HG02623 (cell line): ENCODE measurements at regions not wholly inside any gene's neighbourhood (a gene's known extent, or its start where the extent isn't known, plus 50 kb on each side); places are given as distances from the start of the nearest gene placed in this dataset.
"Not testable (repeated sequence)": the region's sequence is repeated elsewhere in the genome, so short reads cannot be mapped to it uniquely, and the experiment has no call there.

Experiments
- ATAC-seq: cut with Tn5 transposase; IDR thresholded peaks from one replicate; pipeline ENCODE4 v1.9.1; 2021; ENCODE audit warnings: moderate library complexity; ENCODE audit not compliant: unreplicated experiment

- not testable (repeated sequence) for ATAC-seq
These were observed 199.1 kb downstream of the GJA1 start for GRCh38 chr6:121634586-121634985.

- ATAC-seq, result no peak
These were observed 199.9 kb downstream of the GJA1 start for GRCh38 chr6:121635355-121635754.

- not testable (repeated sequence) for ATAC-seq
These were observed 200.8 kb downstream of the GJA1 start for GRCh38 chr6:121636217-121636616.

GRCh38 chr6:121639021-121639420 lies 203.6 kb downstream of the GJA1 start:
- ATAC-seq, result no peak

- ATAC-seq, result no peak
These were observed 205.7 kb downstream of the GJA1 start for GRCh38 chr6:121641158-121641557.

- no peak for ATAC-seq
These were observed 209.8 kb downstream of the GJA1 start for GRCh38 chr6:121645100-121645745.

- no peak for ATAC-seq
These were observed 212.5 kb downstream of the GJA1 start for GRCh38 chr6:121647905-121648304.

- ATAC-seq, result no peak
These were observed 214.5 kb downstream of the GJA1 start for GRCh38 chr6:121649951-121650350.

GRCh38 chr6:121651420-121651819 lies 216.0 kb downstream of the GJA1 start:
- no peak for ATAC-seq

GRCh38 chr6:121652223-121652622 lies 216.8 kb downstream of the GJA1 start:
- ATAC-seq, result no peak

- no peak for ATAC-seq
These were observed 217.5 kb downstream of the GJA1 start for GRCh38 chr6:121652726-121653623.

- no peak for ATAC-seq
These were observed 218.2 kb downstream of the GJA1 start for GRCh38 chr6:121653624-121654008.

GRCh38 chr6:121657972-121658371 lies 222.5 kb downstream of the GJA1 start:
- no peak for ATAC-seq

GRCh38 chr6:121660277-121660676 lies 224.8 kb downstream of the GJA1 start:
- no peak for ATAC-seq

GRCh38 chr6:121663292-121663810 lies 227.9 kb downstream of the GJA1 start:
- ATAC-seq, result no peak

GRCh38 chr6:121664158-121664557 lies 228.7 kb downstream of the GJA1 start:
- ATAC-seq, result no peak

GRCh38 chr6:121666814-121667213 lies 231.4 kb downstream of the GJA1 start:
- ATAC-seq, result no peak

GRCh38 chr6:121668259-121668658 lies 232.8 kb downstream of the GJA1 start:
- ATAC-seq, result no peak

- no peak for ATAC-seq
These were observed 235.1 kb downstream of the GJA1 start for GRCh38 chr6:121670511-121670910.

GRCh38 chr6:121677571-121677970 lies 242.1 kb downstream of the GJA1 start:
- no peak for ATAC-seq

GRCh38 chr6:121678245-121678644 lies 242.8 kb downstream of the GJA1 start:
- ATAC-seq, result no peak

GRCh38 chr6:121680058-121680457 lies 244.6 kb downstream of the GJA1 start:
- ATAC-seq, result no peak
